HepG2 (cell line): ENCODE measurements at regions not wholly inside any gene's neighbourhood (a gene's known extent, or its start where the extent isn't known, plus 50 kb on each side); places are given as distances from the start of the nearest gene placed in this dataset.
"Not testable (repeated sequence)": the region's sequence is repeated elsewhere in the genome, so short reads cannot be mapped to it uniquely, and the experiment has no call there.

Source experiments
- CEBPB ChIP-seq: IDR thresholded peaks from 2 replicates; pipeline ENCODE4 v1.6.1; 2011; ENCODE audit warnings: low read depth, low read length, improper control_type of control experiment, borderline replicate concordance
- CEBPG ChIP-seq: IDR thresholded peaks from 2 replicates; pipeline ENCODE4 v1.6.1; 2016
- EP300 ChIP-seq, 3 experiments: sonication (generic) in 1 of 3; formaldehyde crosslinking in 1 of 3; IDR thresholded peaks; 2 replicates each; pipeline versions ENCODE4 v1.5.1 to v1.6.1; 2011 to 2020; ENCODE audit warnings: low read depth in 2 of 3, low read length in 2 of 3, borderline replicate concordance in 1 of 3, improper control_type of control experiment in 1 of 3, mild to moderate bottlenecking in 1 of 3, missing genetic modification reagents in 1 of 3, moderate library complexity in 1 of 3
- FOXA1 ChIP-seq, 2 experiments: fragments of 450-650 bp in 1 of 2; sonication (generic) in 1 of 2; formaldehyde crosslinking in 1 of 2; IDR thresholded peaks; 2 replicates each; pipeline versions ENCODE4 v1.4.0 to v1.6.1; 2016 to 2020; ENCODE audit warnings: missing genetic modification reagents in 1 of 2
- FOXA3 ChIP-seq: IDR thresholded peaks from 2 replicates; pipeline ENCODE4 v1.6.1; 2016; ENCODE audit warnings: missing genetic modification reagents, missing compliant biosample characterization
- GATAD2A ChIP-seq: IDR thresholded peaks from 2 replicates; pipeline ENCODE4 v1.6.1; 2016
- GFI1 ChIP-seq: sonication (generic); formaldehyde crosslinking; IDR thresholded peaks from 2 replicates; pipeline ENCODE4 v1.5.0; 2020; ENCODE audit warnings: missing genetic modification reagents, mild to moderate bottlenecking, borderline replicate concordance
- HNF4A ChIP-seq: sonication (generic); formaldehyde crosslinking; IDR thresholded peaks from 2 replicates; pipeline ENCODE4 v1.4.0; 2020; ENCODE audit warnings: missing genetic modification reagents
- ISL2 ChIP-seq: sonication (generic); formaldehyde crosslinking; IDR thresholded peaks from 2 replicates; pipeline ENCODE4 v1.5.0; 2020; ENCODE audit warnings: missing genetic modification reagents
- ONECUT2 ChIP-seq: sonication (generic); formaldehyde crosslinking; IDR thresholded peaks from 2 replicates; pipeline ENCODE4 v1.4.0; 2020; ENCODE audit warnings: missing genetic modification reagents
- PAXIP1 ChIP-seq: sonication (generic); formaldehyde crosslinking; conservative IDR thresholded peaks from 2 replicates; pipeline ENCODE4 v1.4.0; 2020; ENCODE audit warnings: mild to moderate bottlenecking, missing genetic modification reagents, moderate library complexity
- RXRA ChIP-seq: sonication (generic); formaldehyde crosslinking; IDR thresholded peaks from 2 replicates; pipeline ENCODE4 v1.5.1; 2020; ENCODE audit warnings: missing genetic modification reagents
- SALL1 ChIP-seq: sonication (generic); formaldehyde crosslinking; IDR thresholded peaks from 2 replicates; pipeline ENCODE4 v1.8.0; 2022; ENCODE audit warnings: mild to moderate bottlenecking, missing genetic modification reagents
- SOX5 ChIP-seq: IDR thresholded peaks from 2 replicates; pipeline ENCODE4 v1.6.1; 2016; ENCODE audit warnings: borderline replicate concordance
- SOX6 ChIP-seq, 2 experiments: fragments of 450-650 bp in 1 of 2; sonication (generic) in 1 of 2; formaldehyde crosslinking in 1 of 2; IDR thresholded peaks; 2 replicates each; pipeline versions ENCODE4 v1.4.0 to v1.6.1; 2017 to 2020; ENCODE audit warnings: antibody characterized with exemption in 1 of 2, mild to moderate bottlenecking in 1 of 2, missing genetic modification reagents in 1 of 2
- TARDBP ChIP-seq: sonication (generic); formaldehyde crosslinking; IDR thresholded peaks from 2 replicates; pipeline ENCODE4 v1.8.0; 2022; ENCODE audit warnings: mild to moderate bottlenecking, missing genetic modification reagents
- TCF7 ChIP-seq: sonication (generic); IDR thresholded peaks from 2 replicates; pipeline ENCODE4 v1.6.1; 2016; ENCODE audit warnings: antibody characterized with exemption, low read depth
- ZKSCAN5 ChIP-seq: sonication (generic); formaldehyde crosslinking; IDR thresholded peaks from 2 replicates; pipeline ENCODE4 v1.5.1; 2020; ENCODE audit warnings: mild to moderate bottlenecking, missing genetic modification reagents
- ZMYM4 ChIP-seq: sonication (generic); formaldehyde crosslinking; IDR thresholded peaks from 2 replicates; pipeline ENCODE4 v1.8.1; 2023; ENCODE audit warnings: mild to moderate bottlenecking, missing genetic modification reagents
- ZNF574 ChIP-seq: sonication (generic); formaldehyde crosslinking; IDR thresholded peaks from 2 replicates; pipeline ENCODE4 v1.4.0; 2020; ENCODE audit warnings: missing genetic modification reagents
- TF ChIP-seq, protein P1 (sequence below): IDR thresholded peaks from 2 replicates; pipeline ENCODE4 v1.4.0; 2020; ENCODE audit warnings: mild to moderate bottlenecking, missing genetic modification reagents

GRCh38 chr15:44833081-44833480 lies 96.8 kb downstream of the TRIM69 start (continued):
- TF ChIP-seq ONECUT2, result peak; percentile 83
- TF ChIP-seq EP300 (IDR thresholded peaks at IDR 0.05; ENCODE audit: low read depth in 2 of 2, low read length in 2 of 2), result peak in 1 of 2 experiments; percentile 52; a peak in 1 of 4 replicates
- TF ChIP-seq EP300 (CRISPR knock-in tag; IDR thresholded peaks at IDR 0.05; ENCODE audit: borderline replicate concordance); FOXA1 (IDR thresholded peaks at IDR 0.05); SOX6 (IDR thresholded peaks at IDR 0.05): not testable (repeated sequence)
- TF ChIP-seq ZNF574 (CRISPR knock-in tag), result 0 out of 2 replicates have a peak, but pooled peaks have one; percentile 15
- TF ChIP-seq ZMYM4 (CRISPR knock-in tag), result 0 out of 2 replicates have a peak, but pooled peaks have one; percentile 27
- TF ChIP-seq SALL1, result peak; percentile 81
- TF ChIP-seq, protein P1, sequence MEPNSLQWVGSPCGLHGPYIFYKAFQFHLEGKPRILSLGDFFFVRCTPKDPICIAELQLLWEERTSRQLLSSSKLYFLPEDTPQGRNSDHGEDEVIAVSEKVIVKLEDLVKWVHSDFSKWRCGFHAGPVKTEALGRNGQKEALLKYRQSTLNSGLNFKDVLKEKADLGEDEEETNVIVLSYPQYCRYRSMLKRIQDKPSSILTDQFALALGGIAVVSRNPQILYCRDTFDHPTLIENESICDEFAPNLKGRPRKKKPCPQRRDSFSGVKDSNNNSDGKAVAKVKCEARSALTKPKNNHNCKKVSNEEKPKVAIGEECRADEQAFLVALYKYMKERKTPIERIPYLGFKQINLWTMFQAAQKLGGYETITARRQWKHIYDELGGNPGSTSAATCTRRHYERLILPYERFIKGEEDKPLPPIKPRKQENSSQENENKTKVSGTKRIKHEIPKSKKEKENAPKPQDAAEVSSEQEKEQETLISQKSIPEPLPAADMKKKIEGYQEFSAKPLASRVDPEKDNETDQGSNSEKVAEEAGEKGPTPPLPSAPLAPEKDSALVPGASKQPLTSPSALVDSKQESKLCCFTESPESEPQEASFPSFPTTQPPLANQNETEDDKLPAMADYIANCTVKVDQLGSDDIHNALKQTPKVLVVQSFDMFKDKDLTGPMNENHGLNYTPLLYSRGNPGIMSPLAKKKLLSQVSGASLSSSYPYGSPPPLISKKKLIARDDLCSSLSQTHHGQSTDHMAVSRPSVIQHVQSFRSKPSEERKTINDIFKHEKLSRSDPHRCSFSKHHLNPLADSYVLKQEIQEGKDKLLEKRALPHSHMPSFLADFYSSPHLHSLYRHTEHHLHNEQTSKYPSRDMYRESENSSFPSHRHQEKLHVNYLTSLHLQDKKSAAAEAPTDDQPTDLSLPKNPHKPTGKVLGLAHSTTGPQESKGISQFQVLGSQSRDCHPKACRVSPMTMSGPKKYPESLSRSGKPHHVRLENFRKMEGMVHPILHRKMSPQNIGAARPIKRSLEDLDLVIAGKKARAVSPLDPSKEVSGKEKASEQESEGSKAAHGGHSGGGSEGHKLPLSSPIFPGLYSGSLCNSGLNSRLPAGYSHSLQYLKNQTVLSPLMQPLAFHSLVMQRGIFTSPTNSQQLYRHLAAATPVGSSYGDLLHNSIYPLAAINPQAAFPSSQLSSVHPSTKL (CRISPR knock-in tag), result peak; percentile 70; the same call in 1 of the 2 replicates
- peak; percentile 56; the same call in 1 of the 2 replicates for TF ChIP-seq CEBPB
- 0 out of 2 replicates have a peak, but pooled peaks have one; percentile 6 for TF ChIP-seq FOXA1 (CRISPR knock-in tag; IDR thresholded peaks at IDR 0.05)
- TF ChIP-seq ZKSCAN5 (CRISPR knock-in tag), result peak; percentile 44; the same call in 1 of the 2 replicates
- TF ChIP-seq ISL2 (CRISPR knock-in tag), result peak; percentile 55; the same call in 1 of the 2 replicates
- TF ChIP-seq GFI1 (CRISPR knock-in tag), result peak; percentile 81
- TF ChIP-seq SOX6 (CRISPR knock-in tag; IDR thresholded peaks at IDR 0.05), result peak; percentile 50; the same call in 1 of the 2 replicates
- peak; percentile 26; the same call in 1 of the 2 replicates for TF ChIP-seq TCF7
- peak; percentile 83 for TF ChIP-seq CEBPG (CRISPR knock-in tag)
- peak; percentile 28; the same call in 1 of the 2 replicates for TF ChIP-seq FOXA3 (CRISPR knock-in tag)
- peak; percentile 46 for TF ChIP-seq PAXIP1 (CRISPR knock-in tag)
- peak; percentile 14; the same call in 1 of the 2 replicates for TF ChIP-seq SOX5 (CRISPR knock-in tag)
- peak; percentile 61 for TF ChIP-seq HNF4A (CRISPR knock-in tag)
- TF ChIP-seq RXRA (CRISPR knock-in tag), result peak; percentile 50; the same call in 1 of the 2 replicates
- peak; percentile 84 for TF ChIP-seq GATAD2A (CRISPR knock-in tag)
- TF ChIP-seq TARDBP, result 0 out of 2 replicates have a peak, but pooled peaks have one; percentile 18
